Stomach (tissue), 4 donors: ENCODE measurements at regions not wholly inside any gene's neighbourhood (a gene's known extent, or its start where the extent isn't known, plus 50 kb on each side); places are given as distances from the start of the nearest gene placed in this dataset.

ENCODE experiments used
- CTCF ChIP-seq, 7 experiments: fragments of 450-650 bp in 4 of 7; fragments of 200-600 bp in 3 of 7; sonication (generic) in 3 of 7; IDR thresholded peaks; one replicate each; pipeline ENCODE4 v1.5.1; 2016 to 2019; ENCODE audit warnings: antibody characterized with exemption in 7 of 7, control low read depth in 2 of 7, mild to moderate bottlenecking in 1 of 7
- EP300 ChIP-seq: sonication (generic); formaldehyde crosslinking; IDR thresholded peaks from one replicate; pipeline ENCODE4 v1.6.1; 2017; ENCODE audit warnings: antibody characterized with exemption
- POLR2AphosphoS5 ChIP-seq, 3 donors: sonication (generic); formaldehyde crosslinking; IDR thresholded peaks; one replicate each; pipeline ENCODE4 v1.6.1; 2016; ENCODE audit warnings: antibody characterized with exemption in 3 of 3

GRCh38 chr3:80252113-80252512 lies 484.3 kb upstream of the ROBO1 start:
- TF ChIP-seq EP300: no peak
- TF ChIP-seq CTCF (IDR thresholded peaks at IDR 0.05): no peak
- TF ChIP-seq POLR2AphosphoS5 (IDR thresholded peaks at IDR 0.05): no peak
